H1 (cell line): ENCODE measurements at regions not wholly inside any gene's neighbourhood (a gene's known extent, or its start where the extent isn't known, plus 50 kb on each side); places are given as distances from the start of the nearest gene placed in this dataset.

Source experiments
- CHD1 ChIP-seq: IDR thresholded peaks from 2 replicates; pipeline ENCODE4 v1.6.1; 2012; ENCODE audit warnings: low read depth, low read length, improper control_type of control experiment
- E2F6 ChIP-seq: IDR thresholded peaks from 2 replicates; pipeline ENCODE4 v1.6.1; 2012; ENCODE audit warnings: inconsistent platforms
- EP300 ChIP-seq, 2 experiments: IDR thresholded peaks; 1 replicate in 1 of 2; 2 replicates in 1 of 2; pipeline ENCODE4 v1.6.1; 2011 to 2012; ENCODE audit warnings: low read depth in 2 of 2, low read length in 2 of 2, mild to moderate bottlenecking in 2 of 2, borderline replicate concordance in 1 of 2, inconsistent platforms in 1 of 2, moderate library complexity in 1 of 2
- MAFK ChIP-seq: IDR thresholded peaks from 2 replicates; pipeline ENCODE4 v1.6.1; 2012; ENCODE audit warnings: low read depth, mild to moderate bottlenecking, improper control_type of control experiment, low read length
- SIN3A ChIP-seq, 2 experiments: IDR thresholded peaks in 1 of 2; conservative IDR thresholded peaks in 1 of 2; 2 replicates each; pipeline ENCODE4 v1.6.1; 2011 to 2012; ENCODE audit warnings: low read length in 2 of 2, improper control_type of control experiment in 1 of 2, low read depth in 1 of 2, mild to moderate bottlenecking in 1 of 2
- TBP ChIP-seq: IDR thresholded peaks from 2 replicates; pipeline ENCODE4 v1.6.1; 2011; ENCODE audit warnings: low read depth, low read length, improper control_type of control experiment
- TCF12 ChIP-seq: IDR thresholded peaks from 2 replicates; pipeline ENCODE4 v1.6.1; 2011; ENCODE audit warnings: low read depth, mild to moderate bottlenecking, low read length
- TEAD4 ChIP-seq: IDR thresholded peaks from 2 replicates; pipeline ENCODE4 v1.6.1; 2012; ENCODE audit warnings: low read depth, low read length, inconsistent platforms, mixed read lengths

GRCh38 chr14:101466456-101467180 lies 94.7 kb upstream of the DIO3 start:
- TF ChIP-seq TEAD4 (no peak), EP300 (IDR thresholded peaks at IDR 0.05; ENCODE audit: borderline replicate concordance in 1 of 2, low read depth in 2 of 2, low read length in 2 of 2) (no peak), TCF12 (no peak), TBP (no peak), SIN3A (conservative IDR thresholded peaks at IDR 0.05 in 1 of 2, IDR thresholded peaks at IDR 0.05 in 1 of 2; ENCODE audit: low read depth in 1 of 2, low read length in 2 of 2) (no peak), MAFK (no peak), CHD1 (no peak), E2F6 (no peak)
